Left lung (tissue), 4 donors: ENCODE measurements at regions not wholly inside any gene's neighbourhood (a gene's known extent, or its start where the extent isn't known, plus 50 kb on each side); places are given as distances from the start of the nearest gene placed in this dataset.
A peak's percentile ranks its signal among the peaks of the same experiment; 100 is the strongest.

Experiments used
- ATAC-seq: fragments of 200-7000 bp; cut with Tn5 transposase; one replicate; pipeline ENCODE4 v1.9.1; 2020; ENCODE audit warnings: moderate library complexity
- DNase-seq, 4 donors: peaks; one replicate each; pipeline ENCODE4 v3.0.0-alpha.2; 2013 to 2020
- H3K27ac ChIP-seq, 2 donors: fragments of 200-600 bp; sonication (generic) in 1 of 2; one replicate each; pipeline versions ENCODE4 v1.5.0 to v1.8.0; 2020 to 2021
- H3K27me3 ChIP-seq, 2 donors: fragments of 200-600 bp; sonication (generic) in 1 of 2; one replicate each; pipeline versions ENCODE4 v1.5.0 to v1.8.0; 2020 to 2021
- H3K36me3 ChIP-seq, 2 donors: fragments of 200-600 bp; sonication (generic) in 1 of 2; one replicate each; pipeline versions ENCODE4 v1.5.0 to v1.8.0; 2020 to 2021
- H3K4me1 ChIP-seq, 2 donors: fragments of 200-600 bp; one replicate each; pipeline ENCODE4 v1.8.0; 2021
- H3K4me3 ChIP-seq, 2 donors: fragments of 200-600 bp; sonication (generic) in 1 of 2; one replicate each; pipeline versions ENCODE4 v1.5.0 to v1.8.0; 2020 to 2021; ENCODE audit warnings: mild to moderate bottlenecking in 1 of 2
- H3K9me3 ChIP-seq, 2 donors: fragments of 200-600 bp; sonication (generic) in 1 of 2; one replicate each; pipeline versions ENCODE4 v1.5.0 to v1.8.0; 2020 to 2021
- intact Hi-C, 2 donors: fragments of 100-400 bp; cut with DNase I; formaldehyde crosslinking; loops; one replicate each; pipeline versions ENCODE4 v1.11.2 to v1.14.2; 2022
- TF ChIP-seq, protein P1 (sequence below), 2 donors: fragments of 200-600 bp; sonication (generic) in 1 of 2; IDR thresholded peaks; one replicate each; pipeline versions ENCODE4 v1.5.0 to v1.8.0; 2021; ENCODE audit warnings: antibody characterized with exemption in 2 of 2
- donor health status: DM: no; HTN: yes; CAD: no.
- donor health status: DM: no; HTN: no; CAD: no.

DNA sequence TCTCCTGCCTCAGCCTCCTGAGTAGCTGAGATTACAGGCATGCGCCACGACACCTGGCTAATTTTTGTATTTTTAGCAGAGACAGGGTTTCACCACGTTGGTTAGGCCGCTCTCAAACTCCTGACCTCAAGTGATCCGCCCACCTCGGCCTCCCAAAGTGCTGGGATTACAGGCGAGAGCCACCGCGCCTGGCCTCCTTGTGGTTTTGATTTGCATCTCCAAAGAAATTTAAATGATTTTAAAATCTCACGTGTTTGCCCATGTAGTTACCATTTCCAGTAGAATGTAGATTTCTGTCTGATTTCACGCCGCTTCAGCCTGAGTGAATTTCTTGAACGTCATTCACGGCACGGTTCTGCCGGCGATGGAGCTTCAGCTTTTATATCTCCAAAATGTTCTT is 55.8 kb downstream of the IGF2 start:
- intact Hi-C loops, result no loop called here
- H3K9me3 ChIP-seq, result peaks cover 0 to 8% of the 10 kb centered on the region in 2 donors
- no peak overlapping the region for H3K4me3 ChIP-seq
- H3K27me3 ChIP-seq, result no peaks in the 10 kb centered on the region
- no peak overlapping the region for H3K27ac ChIP-seq
- no peaks in the 10 kb centered on the region for H3K4me1 ChIP-seq
- TF ChIP-seq, protein P1, sequence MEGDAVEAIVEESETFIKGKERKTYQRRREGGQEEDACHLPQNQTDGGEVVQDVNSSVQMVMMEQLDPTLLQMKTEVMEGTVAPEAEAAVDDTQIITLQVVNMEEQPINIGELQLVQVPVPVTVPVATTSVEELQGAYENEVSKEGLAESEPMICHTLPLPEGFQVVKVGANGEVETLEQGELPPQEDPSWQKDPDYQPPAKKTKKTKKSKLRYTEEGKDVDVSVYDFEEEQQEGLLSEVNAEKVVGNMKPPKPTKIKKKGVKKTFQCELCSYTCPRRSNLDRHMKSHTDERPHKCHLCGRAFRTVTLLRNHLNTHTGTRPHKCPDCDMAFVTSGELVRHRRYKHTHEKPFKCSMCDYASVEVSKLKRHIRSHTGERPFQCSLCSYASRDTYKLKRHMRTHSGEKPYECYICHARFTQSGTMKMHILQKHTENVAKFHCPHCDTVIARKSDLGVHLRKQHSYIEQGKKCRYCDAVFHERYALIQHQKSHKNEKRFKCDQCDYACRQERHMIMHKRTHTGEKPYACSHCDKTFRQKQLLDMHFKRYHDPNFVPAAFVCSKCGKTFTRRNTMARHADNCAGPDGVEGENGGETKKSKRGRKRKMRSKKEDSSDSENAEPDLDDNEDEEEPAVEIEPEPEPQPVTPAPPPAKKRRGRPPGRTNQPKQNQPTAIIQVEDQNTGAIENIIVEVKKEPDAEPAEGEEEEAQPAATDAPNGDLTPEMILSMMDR (IDR thresholded peaks at IDR 0.05), result no peak
- ATAC-seq (no peak), DNase-seq (peak in 1 of 4 donors; percentile 27)
- no peaks in the 10 kb centered on the region for H3K36me3 ChIP-seq

DNA sequence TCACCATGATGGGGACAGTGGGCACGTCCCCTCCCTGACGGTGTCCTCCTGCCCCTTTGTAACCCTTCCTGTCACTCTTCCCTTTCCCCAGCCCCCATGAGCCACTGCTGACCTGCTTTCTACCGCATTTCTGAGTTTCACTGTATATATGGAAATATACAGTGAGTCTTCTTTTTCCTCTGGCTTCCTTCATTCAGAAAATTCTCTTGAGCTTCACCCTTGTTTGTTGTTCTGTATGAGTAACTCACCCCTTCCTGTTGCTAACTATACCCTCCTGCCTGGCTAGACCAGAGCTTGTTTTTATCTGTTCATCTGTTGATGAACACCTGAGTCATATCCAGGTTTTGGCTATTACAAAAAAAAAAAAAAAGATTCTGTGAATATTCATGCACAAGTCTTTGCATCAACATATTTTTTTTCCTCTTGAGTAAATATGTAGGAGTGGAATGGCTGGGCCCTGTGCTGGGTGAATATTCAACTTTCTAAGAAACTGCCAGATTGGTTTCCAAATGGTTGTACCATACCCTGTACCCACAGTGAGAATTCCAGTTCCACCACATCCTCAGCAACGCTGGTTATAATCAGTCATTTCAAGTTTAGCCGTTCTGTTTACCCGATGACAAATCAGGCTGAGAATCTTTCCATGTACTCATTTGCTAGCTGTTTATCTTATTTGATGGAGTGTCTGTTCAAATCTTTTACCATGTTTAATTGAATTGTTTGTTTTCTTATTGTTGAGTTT is 62.0 kb downstream of the IGF2 start:
- H3K9me3 ChIP-seq, result no peaks in the 10 kb centered on the region
- TF ChIP-seq, protein P1 (IDR thresholded peaks at IDR 0.05), result no peak
- intact Hi-C loops, result no loop called here
- peaks cover 0 to 16% of the 10 kb centered on the region in 2 donors for H3K27me3 ChIP-seq
- peak in 2 of 4 donors; percentile 14 to 21 for DNase-seq
- H3K36me3 ChIP-seq, result no peaks in the 10 kb centered on the region
- no peak overlapping the region for H3K4me3 ChIP-seq
- no peak for ATAC-seq
- no peak overlapping the region for H3K27ac ChIP-seq
- no peaks in the 10 kb centered on the region for H3K4me1 ChIP-seq

DNA sequence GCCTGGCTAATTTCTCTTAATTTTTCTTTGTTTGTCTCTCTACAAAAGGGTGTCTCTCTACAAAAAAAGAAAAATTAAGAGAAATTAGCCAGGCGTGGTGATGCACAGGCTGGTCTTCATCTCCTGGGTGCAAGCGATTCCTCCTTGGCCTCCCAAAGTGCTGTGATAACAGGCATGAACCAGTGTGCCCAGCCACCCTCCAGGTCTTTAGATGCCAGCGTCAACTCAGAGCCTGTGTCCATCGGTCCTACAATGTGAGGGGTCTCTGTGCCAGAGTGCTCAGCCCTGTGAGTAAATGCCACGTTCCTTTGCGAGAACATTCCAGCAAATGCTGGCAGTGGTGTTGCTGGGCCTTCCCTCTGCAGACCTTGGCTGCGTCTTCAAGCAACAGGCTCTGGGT is 62.7 kb downstream of the IGF2 start:
- Histone ChIP-seq H3K4me1 (no peaks in the 10 kb centered on the region), H3K27me3 (peaks cover 0 to 21% of the 10 kb centered on the region in 2 donors), H3K4me3 (no peak overlapping the region), H3K36me3 (no peaks in the 10 kb centered on the region), H3K27ac (no peak overlapping the region), H3K9me3 (no peaks in the 10 kb centered on the region)
- TF ChIP-seq, protein P1 (IDR thresholded peaks at IDR 0.05), result no peak
- intact Hi-C loops, result no loop called here
- ATAC-seq (no peak), DNase-seq (no peak)

DNA sequence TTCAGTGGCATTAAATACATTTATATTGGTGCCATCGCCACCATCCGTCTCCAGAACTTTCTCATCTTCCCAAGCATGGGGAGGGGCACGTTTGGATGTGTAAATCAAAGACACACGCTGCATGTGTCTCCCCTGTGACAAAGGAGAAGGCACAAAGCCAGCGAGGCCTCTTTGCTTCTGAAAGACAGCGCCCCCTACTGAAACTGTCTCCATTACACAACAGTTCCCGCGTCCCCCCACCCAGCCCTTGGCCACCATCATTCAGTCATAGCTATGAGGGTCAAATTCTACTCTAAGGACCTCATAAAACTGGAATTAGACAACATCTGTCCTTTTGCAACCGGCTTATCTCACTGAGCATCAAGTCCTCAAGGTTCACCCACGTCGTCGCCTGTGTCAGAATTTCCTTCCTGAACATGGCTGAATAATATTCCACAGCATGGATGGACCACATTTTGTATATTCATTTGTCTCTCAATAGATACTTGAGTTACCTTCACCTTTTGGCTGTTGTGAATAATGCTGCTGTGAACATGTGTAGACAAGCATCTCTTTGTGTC is 64.8 kb downstream of the IGF2 start:
- Histone ChIP-seq H3K36me3 (no peaks in the 10 kb centered on the region), H3K4me3 (no peak overlapping the region), H3K27me3 (peaks cover 0 to 29% of the 10 kb centered on the region in 2 donors), H3K9me3 (no peaks in the 10 kb centered on the region), H3K27ac (no peak overlapping the region), H3K4me1 (no peaks in the 10 kb centered on the region)
- ATAC-seq, result no peak
- intact Hi-C loops, result no loop called here
- DNase-seq, result no peak
- TF ChIP-seq, protein P1 (IDR thresholded peaks at IDR 0.05), result no peak

DNA sequence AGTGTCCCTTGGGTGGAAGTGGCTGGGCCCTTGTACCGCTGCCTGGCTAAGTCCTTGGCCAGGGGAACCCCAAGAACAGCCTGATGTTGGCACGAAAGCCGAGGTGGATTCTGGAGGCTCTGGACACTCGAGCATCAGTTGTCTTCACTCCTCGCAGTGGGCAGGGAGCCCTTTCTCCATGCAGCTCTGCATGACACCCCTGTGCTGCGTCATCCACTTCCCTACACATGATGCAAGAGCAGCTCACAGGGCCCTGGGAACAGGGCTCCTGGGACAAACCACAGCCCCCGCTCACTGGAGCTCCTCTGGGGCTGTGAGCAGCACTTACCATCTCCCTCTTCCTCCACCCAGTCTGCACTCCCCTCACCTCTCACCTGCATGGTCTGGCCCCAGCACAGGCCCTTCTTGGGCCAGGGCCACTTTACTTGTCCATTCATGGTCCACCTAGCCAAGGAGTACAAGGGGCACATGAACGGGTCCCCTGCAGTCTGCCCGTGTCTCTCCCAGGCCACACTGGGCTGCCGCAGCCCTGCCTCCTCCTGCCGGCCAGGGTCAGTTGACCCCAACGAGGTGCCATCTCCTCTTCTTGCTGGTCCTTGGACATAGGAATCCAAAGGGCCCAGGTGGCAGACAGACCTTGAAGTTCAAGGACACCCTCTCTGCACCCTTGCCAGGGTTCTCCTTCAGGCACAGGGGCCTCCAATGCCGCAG is 66.5 kb downstream of the IGF2 start:
- no peak for ATAC-seq
- no peaks in the 10 kb centered on the region for H3K4me1 ChIP-seq
- peak in 1 of 4 donors; percentile 58 for DNase-seq

More for the DNA sequence above, 66.5 kb downstream of the IGF2 start:
- H3K9me3 ChIP-seq, result no peaks in the 10 kb centered on the region
- intact Hi-C loops, result no loop called here
- TF ChIP-seq, protein P1 (IDR thresholded peaks at IDR 0.05), result no peak
- H3K4me3 ChIP-seq, result no peak overlapping the region
- H3K36me3 ChIP-seq, result no peaks in the 10 kb centered on the region
- H3K27ac ChIP-seq, result no peak overlapping the region
- H3K27me3 ChIP-seq, result peaks cover 0 to 30% of the 10 kb centered on the region in 2 donors
